ENCODE measurements at regions not wholly inside any gene's neighbourhood (a gene's known extent, or its start where the extent isn't known, plus 50 kb on each side); places are given as distances from the start of the nearest gene placed in this dataset.

DNA sequence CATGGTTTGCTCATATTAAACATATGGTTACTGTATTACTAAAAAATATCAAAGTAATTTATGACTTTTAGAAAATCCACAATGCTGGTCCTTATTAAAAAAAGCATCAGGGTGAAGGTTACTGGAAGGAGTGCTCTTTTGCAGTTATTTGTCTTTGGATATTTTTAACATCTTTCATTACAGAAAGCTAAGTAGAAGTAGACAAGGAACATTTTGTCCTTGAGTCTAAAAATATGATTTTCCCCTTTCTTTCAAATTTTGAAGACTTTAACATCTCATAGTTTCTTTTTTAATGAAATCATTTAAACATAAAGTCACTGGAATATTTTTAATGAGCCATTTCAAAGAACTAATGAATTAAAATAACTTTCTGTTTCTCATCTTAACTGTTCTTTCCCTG, 110.1 kb upstream of the TNS3 start:
- TF ChIP-seq, protein P1, sequence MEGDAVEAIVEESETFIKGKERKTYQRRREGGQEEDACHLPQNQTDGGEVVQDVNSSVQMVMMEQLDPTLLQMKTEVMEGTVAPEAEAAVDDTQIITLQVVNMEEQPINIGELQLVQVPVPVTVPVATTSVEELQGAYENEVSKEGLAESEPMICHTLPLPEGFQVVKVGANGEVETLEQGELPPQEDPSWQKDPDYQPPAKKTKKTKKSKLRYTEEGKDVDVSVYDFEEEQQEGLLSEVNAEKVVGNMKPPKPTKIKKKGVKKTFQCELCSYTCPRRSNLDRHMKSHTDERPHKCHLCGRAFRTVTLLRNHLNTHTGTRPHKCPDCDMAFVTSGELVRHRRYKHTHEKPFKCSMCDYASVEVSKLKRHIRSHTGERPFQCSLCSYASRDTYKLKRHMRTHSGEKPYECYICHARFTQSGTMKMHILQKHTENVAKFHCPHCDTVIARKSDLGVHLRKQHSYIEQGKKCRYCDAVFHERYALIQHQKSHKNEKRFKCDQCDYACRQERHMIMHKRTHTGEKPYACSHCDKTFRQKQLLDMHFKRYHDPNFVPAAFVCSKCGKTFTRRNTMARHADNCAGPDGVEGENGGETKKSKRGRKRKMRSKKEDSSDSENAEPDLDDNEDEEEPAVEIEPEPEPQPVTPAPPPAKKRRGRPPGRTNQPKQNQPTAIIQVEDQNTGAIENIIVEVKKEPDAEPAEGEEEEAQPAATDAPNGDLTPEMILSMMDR (IDR thresholded peaks at IDR 0.05; ENCODE audit: insufficient read depth, low read length, poor library complexity, severe bottlenecking): no peak
- TF ChIP-seq EZH2phosphoT487 (conservative IDR thresholded peaks at IDR 0.05; ENCODE audit: low read length): no peak

Measured in SU-DHL-6 (cell line).